ENCODE measurements at regions not wholly inside any gene's neighbourhood (a gene's known extent, or its start where the extent isn't known, plus 50 kb on each side); places are given as distances from the start of the nearest gene placed in this dataset.

GRCh38 chr1:8238141-8239038 lies 79.5 kb upstream of the SLC45A1 start:
- FAIRE-seq (no peak), DNase-seq (peak in 1 of 5 donors; percentile 55)
- intact Hi-C loops (cut with DNase I): no loop called here
- Histone ChIP-seq H3K4me1 (ENCODE audit: control insufficient read depth in 2 of 3, insufficient read depth in 2 of 3, low read depth in 1 of 3, low read length in 3 of 3) (peaks cover 0 to 2% (median 0%) of the 10 kb centered on the region in 3 donors), H3K27ac (ENCODE audit: low read depth in 2 of 2, low read length in 2 of 2) (peak overlapping the region in 1 of 2 donors; percentile 36), H3K27me3 (ENCODE audit: control insufficient read depth, insufficient read depth, low read length) (no peaks in the 10 kb centered on the region), H3K9ac (ENCODE audit: low read length in 3 of 3) (no peak overlapping the region), H3K36me3 (ENCODE audit: control insufficient read depth in 2 of 3, insufficient read depth in 3 of 3, low read length in 3 of 3) (no peaks in the 10 kb centered on the region), H3K4me3 (ENCODE audit: low read length in 3 of 3) (no peak overlapping the region), H3K9me3 (ENCODE audit: control insufficient read depth in 2 of 3, insufficient read depth in 1 of 3, low read length in 3 of 3) (no peaks in the 10 kb centered on the region)
- TF ChIP-seq CTCF (IDR thresholded peaks at IDR 0.05; ENCODE audit: borderline replicate concordance, extremely low read depth, insufficient read depth): no peak

GRCh38 chr1:8232036-8232757 lies 85.7 kb upstream of the SLC45A1 start:
- no peak for FAIRE-seq
- intact Hi-C loops (cut with DNase I): no loop called here

GRCh38 chr1:8230292-8230621 lies 87.7 kb upstream of the SLC45A1 start:
- no peaks in the 10 kb centered on the region for H3K9me3 ChIP-seq (ENCODE audit: control insufficient read depth in 2 of 3, insufficient read depth in 1 of 3, low read length in 3 of 3)
- no peaks in the 10 kb centered on the region for H3K27me3 ChIP-seq (ENCODE audit: control insufficient read depth, insufficient read depth, low read length)
- no peak for DNase-seq
- H3K4me1 ChIP-seq (ENCODE audit: control insufficient read depth in 2 of 3, insufficient read depth in 2 of 3, low read depth in 1 of 3, low read length in 3 of 3): peaks cover 0 to under 1% (median 0%) of the 10 kb centered on the region in 3 donors
- intact Hi-C loops (cut with DNase I): no loop called here
- FAIRE-seq: no peak
- TF ChIP-seq CTCF (IDR thresholded peaks at IDR 0.05; ENCODE audit: borderline replicate concordance, extremely low read depth, insufficient read depth): no peak
- H3K4me3 ChIP-seq (ENCODE audit: low read length in 3 of 3): no peak overlapping the region
- H3K9ac ChIP-seq (ENCODE audit: low read length in 3 of 3): no peak overlapping the region
- H3K27ac ChIP-seq (ENCODE audit: low read depth in 2 of 2, low read length in 2 of 2): no peak overlapping the region
- H3K36me3 ChIP-seq (ENCODE audit: control insufficient read depth in 2 of 3, insufficient read depth in 3 of 3, low read length in 3 of 3): no peaks in the 10 kb centered on the region

More at GRCh38 chr1:8232036-8232757, 85.7 kb upstream of the SLC45A1 start:
- Histone ChIP-seq H3K4me3 (ENCODE audit: low read length in 3 of 3) (no peak overlapping the region), H3K36me3 (ENCODE audit: control insufficient read depth in 2 of 3, insufficient read depth in 3 of 3, low read length in 3 of 3) (no peaks in the 10 kb centered on the region), H3K9me3 (ENCODE audit: control insufficient read depth in 2 of 3, insufficient read depth in 1 of 3, low read length in 3 of 3) (no peaks in the 10 kb centered on the region), H3K27ac (ENCODE audit: low read depth in 2 of 2, low read length in 2 of 2) (no peak overlapping the region), H3K9ac (ENCODE audit: low read length in 3 of 3) (no peak overlapping the region), H3K27me3 (ENCODE audit: control insufficient read depth, insufficient read depth, low read length) (no peaks in the 10 kb centered on the region), H3K4me1 (ENCODE audit: control insufficient read depth in 2 of 3, insufficient read depth in 2 of 3, low read depth in 1 of 3, low read length in 3 of 3) (no peaks in the 10 kb centered on the region)
- DNase-seq: peak in 2 of 5 donors; percentile 29
- no peak for TF ChIP-seq CTCF (IDR thresholded peaks at IDR 0.05; ENCODE audit: borderline replicate concordance, extremely low read depth, insufficient read depth)
